Keratinocyte (primary cell): ENCODE measurements at regions not wholly inside any gene's neighbourhood (a gene's known extent, or its start where the extent isn't known, plus 50 kb on each side); places are given as distances from the start of the nearest gene placed in this dataset.

ENCODE experiments used
- EZH2 ChIP-seq: IDR thresholded peaks from one replicate; pipeline ENCODE4 v1.6.1; 2012; ENCODE audit warnings: inconsistent platforms, mild to moderate bottlenecking, low read length, moderate library complexity
- TF ChIP-seq, protein P1 (sequence below), 3 experiments: IDR thresholded peaks in 1 of 3; conservative IDR thresholded peaks in 1 of 3; optimal IDR thresholded peaks in 1 of 3; 2 replicates in 2 of 3; 3 replicates in 1 of 3; pipeline versions ENCODE3 to v1.5.1; 2011; ENCODE audit warnings: low read length in 3 of 3, mild to moderate bottlenecking in 3 of 3, moderate library complexity in 2 of 3, control low read depth in 1 of 3, inconsistent platforms in 1 of 3; ENCODE audit not compliant: insufficient read depth in 2 of 3; ENCODE audit errors: extremely low read depth in 1 of 3

DNA sequence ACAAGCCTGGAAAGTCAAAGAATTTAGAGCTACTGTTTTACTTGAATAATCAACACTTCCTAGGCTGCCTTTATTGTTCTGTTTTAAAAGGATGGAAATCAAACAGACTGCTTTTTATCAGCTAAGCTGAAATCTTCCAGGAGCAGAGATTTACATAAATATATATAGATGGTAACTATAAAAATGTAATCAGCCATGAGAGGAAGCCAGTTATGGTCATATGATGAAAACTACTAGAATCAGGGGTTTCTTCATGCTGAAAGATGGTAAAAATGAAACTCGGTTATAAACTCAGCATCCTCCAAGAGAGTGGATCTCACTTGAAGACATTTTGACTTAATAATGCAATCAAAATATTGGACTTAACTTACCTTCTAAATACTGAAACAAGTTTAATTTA, 413.0 kb downstream of the GXYLT1 start:
- TF ChIP-seq, protein P1, sequence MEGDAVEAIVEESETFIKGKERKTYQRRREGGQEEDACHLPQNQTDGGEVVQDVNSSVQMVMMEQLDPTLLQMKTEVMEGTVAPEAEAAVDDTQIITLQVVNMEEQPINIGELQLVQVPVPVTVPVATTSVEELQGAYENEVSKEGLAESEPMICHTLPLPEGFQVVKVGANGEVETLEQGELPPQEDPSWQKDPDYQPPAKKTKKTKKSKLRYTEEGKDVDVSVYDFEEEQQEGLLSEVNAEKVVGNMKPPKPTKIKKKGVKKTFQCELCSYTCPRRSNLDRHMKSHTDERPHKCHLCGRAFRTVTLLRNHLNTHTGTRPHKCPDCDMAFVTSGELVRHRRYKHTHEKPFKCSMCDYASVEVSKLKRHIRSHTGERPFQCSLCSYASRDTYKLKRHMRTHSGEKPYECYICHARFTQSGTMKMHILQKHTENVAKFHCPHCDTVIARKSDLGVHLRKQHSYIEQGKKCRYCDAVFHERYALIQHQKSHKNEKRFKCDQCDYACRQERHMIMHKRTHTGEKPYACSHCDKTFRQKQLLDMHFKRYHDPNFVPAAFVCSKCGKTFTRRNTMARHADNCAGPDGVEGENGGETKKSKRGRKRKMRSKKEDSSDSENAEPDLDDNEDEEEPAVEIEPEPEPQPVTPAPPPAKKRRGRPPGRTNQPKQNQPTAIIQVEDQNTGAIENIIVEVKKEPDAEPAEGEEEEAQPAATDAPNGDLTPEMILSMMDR (optimal IDR thresholded peaks at IDR 0.05 in 1 of 3, IDR thresholded peaks at IDR 0.05 in 1 of 3, conservative IDR thresholded peaks at IDR 0.05 in 1 of 3; ENCODE audit: extremely low read depth in 1 of 3, insufficient read depth in 2 of 3, low read length in 3 of 3), result no peak
- no peak for TF ChIP-seq EZH2
